ENCODE measurements at regions not wholly inside any gene's neighbourhood (a gene's known extent, or its start where the extent isn't known, plus 50 kb on each side); places are given as distances from the start of the nearest gene placed in this dataset.

DNA sequence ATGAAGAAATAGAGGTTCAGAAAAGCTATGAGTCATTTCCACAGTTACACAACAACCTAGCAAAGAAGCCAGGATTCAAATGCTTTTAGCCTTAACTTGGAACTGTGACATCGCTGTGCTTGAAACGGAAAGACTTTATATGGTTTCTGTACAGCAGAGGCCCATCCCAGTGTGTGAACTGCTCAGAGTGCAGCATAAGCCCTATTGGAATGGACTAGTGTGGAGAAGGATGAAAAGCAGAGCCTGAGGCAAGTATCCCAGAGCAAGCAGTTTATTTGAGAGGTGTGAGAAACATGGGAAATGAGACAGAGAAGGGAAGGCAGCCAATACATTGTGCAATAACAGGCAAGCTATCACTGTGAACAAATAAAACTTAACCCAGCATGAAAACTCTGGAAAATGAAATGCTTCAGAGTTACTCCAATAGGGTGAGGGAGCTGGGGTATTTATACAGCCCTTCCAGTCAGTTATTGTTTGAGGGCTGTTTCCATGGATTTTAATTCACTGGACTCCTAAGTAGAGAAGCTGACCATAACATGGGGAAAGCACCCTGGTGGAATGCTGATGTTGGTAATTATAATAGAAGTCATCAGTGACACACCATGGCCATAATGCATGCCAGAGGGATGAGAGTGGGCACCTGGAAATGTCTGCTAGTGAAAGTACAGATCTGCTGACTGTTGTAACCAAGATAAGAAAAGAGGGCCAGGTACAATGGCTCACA is 254.0 kb upstream of the POU3F3 start:
- Mint-ChIP-seq H3K4me1 (ENCODE audit: low read depth) (no peaks in the 10 kb centered on the region), H3K27ac (no peak overlapping the region), H3K27me3 (ENCODE audit: low read depth) (no peaks in the 10 kb centered on the region), H3K4me3 (no peak overlapping the region), H3K36me3 (ENCODE audit: insufficient read depth in 2 of 2) (peaks cover 0 to 2% of the 10 kb centered on the region in 2 donors), H3K9me3 (peaks cover 1 to 2% of the 10 kb centered on the region in 2 donors)
- DNase-seq (no peak), ATAC-seq (replicated peaks in 1 of 2) (no peak)

DNA sequence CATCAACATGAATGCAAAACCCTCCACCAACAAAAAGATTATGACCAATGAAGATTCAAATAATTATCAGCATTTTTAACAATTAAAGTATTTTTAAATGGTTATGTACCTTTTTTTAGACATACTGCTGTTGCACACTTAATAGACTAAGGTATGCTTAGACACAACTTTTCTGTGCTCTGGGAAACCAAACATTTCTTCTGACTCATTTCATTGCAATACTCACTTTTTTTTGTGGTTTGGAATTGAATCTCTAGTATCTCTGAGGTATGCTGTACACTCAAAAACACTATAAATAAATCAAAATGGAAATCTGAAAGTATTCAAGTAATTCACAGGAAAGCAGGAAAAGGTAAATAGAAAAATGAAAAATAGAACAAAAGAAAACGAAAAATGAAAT is 247.9 kb upstream of the POU3F3 start:
- Mint-ChIP-seq H3K27me3 (ENCODE audit: low read depth) (peaks cover 8% of the 10 kb centered on the region), H3K4me3 (no peak overlapping the region), H3K36me3 (ENCODE audit: insufficient read depth in 2 of 2) (no peaks in the 10 kb centered on the region), H3K9me3 (peaks cover 4 to 8% of the 10 kb centered on the region in 2 donors), H3K27ac (no peak overlapping the region), H3K4me1 (ENCODE audit: low read depth) (no peaks in the 10 kb centered on the region)
- no peak for ATAC-seq (replicated peaks in 1 of 2)
- DNase-seq = no peak

DNA sequence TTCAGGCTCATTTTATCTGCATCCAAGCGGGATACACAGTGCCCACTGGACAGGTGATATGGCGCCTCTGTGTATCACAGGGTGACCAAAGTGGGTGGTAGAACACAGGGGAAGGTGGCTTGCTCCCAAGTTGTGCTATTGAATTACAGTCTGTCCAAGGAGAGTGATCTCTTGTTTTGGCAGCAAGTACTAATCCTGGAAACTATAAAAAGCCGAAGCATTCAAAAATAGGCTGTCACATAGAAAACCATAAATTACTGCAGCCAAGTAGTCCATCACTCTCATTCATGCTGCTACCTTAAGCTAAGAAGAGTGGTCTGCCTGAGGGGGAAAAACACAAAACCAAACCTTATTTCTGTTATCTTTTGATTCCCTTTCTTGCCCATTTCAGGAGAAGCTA is 237.1 kb upstream of the POU3F3 start:
- no peaks in the 10 kb centered on the region for H3K36me3 Mint-ChIP-seq (ENCODE audit: insufficient read depth in 2 of 2)
- DNase-seq = no peak
- no peak overlapping the region for H3K4me3 Mint-ChIP-seq
- no peaks in the 10 kb centered on the region for H3K27me3 Mint-ChIP-seq (ENCODE audit: low read depth)
- no peaks in the 10 kb centered on the region for H3K4me1 Mint-ChIP-seq (ENCODE audit: low read depth)
- ATAC-seq (replicated peaks in 1 of 2) = no peak
- H3K27ac Mint-ChIP-seq = no peak overlapping the region
- no peaks in the 10 kb centered on the region for H3K9me3 Mint-ChIP-seq

DNA sequence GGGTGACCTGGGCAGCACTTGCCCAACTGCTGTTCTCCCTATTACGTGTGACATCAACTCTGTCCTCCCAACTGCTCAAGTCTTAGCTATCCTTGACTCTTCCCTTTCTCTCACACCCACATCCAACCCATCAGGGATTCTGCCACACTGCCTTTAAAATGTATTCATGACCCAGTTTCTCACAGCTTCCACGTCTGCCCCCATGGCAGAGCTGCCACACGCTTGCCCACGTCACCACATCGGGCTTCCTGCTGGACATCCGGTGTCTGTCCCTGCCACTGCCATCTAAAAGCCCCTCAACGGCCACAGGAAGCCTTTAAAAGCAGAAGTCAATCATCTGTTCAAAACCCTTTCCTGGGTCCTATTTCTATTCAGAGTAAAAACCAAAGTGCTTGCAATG is 233.1 kb upstream of the POU3F3 start:
- no peak for DNase-seq
- Mint-ChIP-seq H3K4me1 (ENCODE audit: low read depth) (no peaks in the 10 kb centered on the region), H3K27ac (no peak overlapping the region), H3K4me3 (no peak overlapping the region), H3K36me3 (ENCODE audit: insufficient read depth in 2 of 2) (no peaks in the 10 kb centered on the region), H3K27me3 (ENCODE audit: low read depth) (no peaks in the 10 kb centered on the region), H3K9me3 (no peaks in the 10 kb centered on the region)
- no peak for ATAC-seq (replicated peaks in 1 of 2)

DNA sequence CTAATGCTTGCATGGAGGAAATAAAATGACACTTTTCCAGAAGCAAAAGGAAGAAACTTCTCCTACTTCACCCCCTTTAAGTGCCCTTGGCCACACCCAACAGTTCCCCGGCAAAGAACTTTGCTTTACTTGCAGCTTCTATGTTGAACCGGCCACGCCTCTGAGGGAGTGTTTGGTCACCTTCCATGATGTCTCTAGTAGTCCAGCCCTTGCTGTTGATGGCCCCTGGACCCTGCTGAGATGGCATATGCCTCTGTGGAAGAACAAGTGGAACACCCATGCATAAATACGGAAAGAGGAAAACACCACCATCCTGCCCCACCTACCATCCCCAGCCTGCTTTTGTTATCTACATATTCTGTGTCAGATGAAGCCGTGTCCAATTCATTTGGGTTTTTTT is 218.3 kb upstream of the POU3F3 start:
- H3K9me3 Mint-ChIP-seq = peaks cover 0 to 2% of the 10 kb centered on the region in 2 donors
- no peak overlapping the region for H3K4me3 Mint-ChIP-seq
- no peaks in the 10 kb centered on the region for H3K36me3 Mint-ChIP-seq (ENCODE audit: insufficient read depth in 2 of 2)
- H3K4me1 Mint-ChIP-seq (ENCODE audit: low read depth) = no peaks in the 10 kb centered on the region
- no peak overlapping the region for H3K27ac Mint-ChIP-seq
- ATAC-seq (replicated peaks in 1 of 2) = no peak
- H3K27me3 Mint-ChIP-seq (ENCODE audit: low read depth) = peaks cover 4% of the 10 kb centered on the region
- DNase-seq = no peak

DNA sequence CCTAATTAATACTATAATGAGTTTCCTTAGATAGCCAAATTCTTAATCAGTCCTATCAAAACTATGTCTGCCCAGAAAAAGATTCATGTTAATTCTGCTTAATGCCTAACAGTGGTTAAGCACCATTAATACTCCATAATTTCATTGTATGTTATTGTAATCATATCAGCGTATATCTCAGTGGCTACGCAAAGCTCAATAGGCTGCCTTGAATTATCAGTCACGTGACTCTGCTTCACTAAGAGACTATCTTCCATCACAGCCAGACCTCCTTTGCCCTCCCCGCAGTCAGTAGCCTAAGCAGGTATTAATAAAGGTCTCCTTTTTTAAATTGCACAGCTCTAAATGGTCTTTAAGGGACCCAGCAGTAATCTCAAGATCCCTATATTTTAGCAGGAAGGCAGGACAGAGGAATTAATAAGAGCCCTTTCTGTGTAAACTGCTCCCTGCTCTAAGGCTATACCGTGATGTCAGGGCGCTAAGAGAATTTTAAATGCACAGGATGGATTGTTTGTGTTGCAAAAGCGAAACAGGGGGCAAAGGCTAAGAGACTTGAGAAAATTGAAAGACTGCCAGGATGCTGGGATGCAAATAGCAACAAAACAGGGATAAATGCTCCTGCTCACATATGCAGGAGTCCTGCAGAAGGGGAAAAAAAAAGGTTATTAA is 215.6 kb upstream of the POU3F3 start:
- Mint-ChIP-seq H3K4me3 (no peak overlapping the region), H3K27ac (no peak overlapping the region), H3K4me1 (ENCODE audit: low read depth) (no peaks in the 10 kb centered on the region), H3K9me3 (peaks cover 0 to 2% of the 10 kb centered on the region in 2 donors), H3K27me3 (ENCODE audit: low read depth) (peaks cover 4% of the 10 kb centered on the region), H3K36me3 (ENCODE audit: insufficient read depth in 2 of 2) (no peaks in the 10 kb centered on the region)
- no peak for ATAC-seq (replicated peaks in 1 of 2)
- no peak for DNase-seq

DNA sequence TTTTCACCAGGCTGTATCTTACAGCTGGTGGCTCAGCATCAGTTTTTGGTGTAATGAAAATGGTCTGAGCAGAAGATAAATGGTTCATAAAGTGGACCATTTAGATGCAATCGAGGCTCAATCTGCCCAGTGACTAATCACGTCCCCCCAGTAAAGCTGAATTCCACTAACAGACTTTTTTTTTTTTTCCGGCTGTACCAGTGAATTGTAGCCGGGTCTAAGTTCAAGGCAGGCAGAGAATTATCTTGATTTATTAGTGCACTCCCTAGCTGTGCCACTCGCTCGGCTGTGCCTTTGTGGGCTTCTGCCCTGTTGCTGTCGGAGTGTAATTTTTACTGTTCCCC is 215.1 kb upstream of the POU3F3 start:
- no peak for DNase-seq
- no peak overlapping the region for H3K27ac Mint-ChIP-seq
- peaks cover under 1% of the 10 kb centered on the region for H3K27me3 Mint-ChIP-seq (ENCODE audit: low read depth)
- no peaks in the 10 kb centered on the region for H3K36me3 Mint-ChIP-seq (ENCODE audit: insufficient read depth in 2 of 2)
- peaks cover 0 to 2% of the 10 kb centered on the region in 2 donors for H3K9me3 Mint-ChIP-seq
- no peak for ATAC-seq (replicated peaks in 1 of 2)
- H3K4me3 Mint-ChIP-seq = no peak overlapping the region
- H3K4me1 Mint-ChIP-seq (ENCODE audit: low read depth) = no peaks in the 10 kb centered on the region

DNA sequence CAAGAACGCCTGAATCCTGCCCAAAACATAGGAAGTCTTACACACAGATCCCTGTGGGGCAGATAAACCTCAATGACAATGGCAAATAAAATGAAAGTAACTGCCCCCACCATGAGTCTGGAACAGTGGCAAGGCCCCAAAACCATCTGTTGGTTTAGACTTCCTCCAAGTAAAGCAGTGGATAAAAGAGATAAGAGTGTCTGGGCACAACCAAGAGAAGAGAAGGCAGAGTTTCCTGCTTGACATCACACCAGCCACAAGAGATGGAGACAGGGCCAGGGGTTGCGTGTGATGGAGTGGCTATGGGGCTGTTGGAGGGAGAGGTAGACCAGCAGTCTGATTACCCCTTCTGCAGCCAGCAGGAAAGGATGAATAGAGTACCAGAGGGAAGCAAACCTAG is 212.1 kb upstream of the POU3F3 start:
- no peak for ATAC-seq (replicated peaks in 1 of 2)
- Mint-ChIP-seq H3K4me3 (no peak overlapping the region), H3K27me3 (ENCODE audit: low read depth) (no peaks in the 10 kb centered on the region), H3K36me3 (ENCODE audit: insufficient read depth in 2 of 2) (no peaks in the 10 kb centered on the region), H3K27ac (no peak overlapping the region), H3K4me1 (ENCODE audit: low read depth) (no peaks in the 10 kb centered on the region), H3K9me3 (peaks cover 0 to 2% of the 10 kb centered on the region in 2 donors)
- DNase-seq = no peak

DNA sequence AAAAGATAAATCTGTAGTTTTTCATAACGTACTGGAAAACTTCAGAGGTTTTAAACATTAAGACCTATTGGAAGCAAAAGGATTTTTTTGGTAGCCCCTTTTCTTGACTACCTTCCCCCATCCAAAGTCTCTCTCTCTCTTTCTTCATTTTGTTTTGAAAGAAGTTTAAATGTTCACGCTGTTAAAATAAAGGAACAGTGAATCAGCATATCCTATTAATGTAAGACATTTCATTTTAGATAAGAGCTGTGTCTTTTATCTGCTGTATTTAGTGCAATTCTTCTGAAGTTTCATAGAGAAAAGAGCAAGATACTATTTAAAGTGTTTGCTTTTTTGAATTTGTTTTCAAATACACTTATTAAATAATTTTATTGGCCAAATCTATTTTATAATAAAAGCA is 205.5 kb upstream of the POU3F3 start:
- H3K4me1 Mint-ChIP-seq (ENCODE audit: low read depth) = no peaks in the 10 kb centered on the region
- DNase-seq = no peak
- no peak overlapping the region for H3K4me3 Mint-ChIP-seq
- H3K27me3 Mint-ChIP-seq (ENCODE audit: low read depth) = no peaks in the 10 kb centered on the region
- H3K9me3 Mint-ChIP-seq = peaks cover 2 to 3% of the 10 kb centered on the region in 2 donors
- ATAC-seq (replicated peaks in 1 of 2) = no peak
- H3K36me3 Mint-ChIP-seq (ENCODE audit: insufficient read depth in 2 of 2) = no peaks in the 10 kb centered on the region
- no peak overlapping the region for H3K27ac Mint-ChIP-seq

DNA sequence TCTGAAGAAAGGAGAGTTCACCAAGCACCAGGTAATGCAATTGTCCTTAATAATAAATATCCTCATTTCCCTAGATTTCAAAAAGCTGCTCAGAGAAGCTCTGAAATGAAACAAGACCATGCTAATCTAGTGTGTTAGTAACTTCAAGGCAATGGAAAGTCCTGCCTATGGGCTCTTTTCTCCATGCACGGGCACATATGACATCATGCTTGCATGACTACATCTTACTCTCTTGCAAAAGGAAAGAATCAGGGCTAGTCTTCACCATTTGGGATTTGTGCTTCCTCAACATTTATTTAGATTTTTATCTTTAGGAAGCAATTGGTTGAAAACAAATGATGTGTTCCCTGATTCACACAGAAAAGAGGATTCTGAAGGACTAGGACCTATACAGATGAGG is 204.0 kb upstream of the POU3F3 start:
- Mint-ChIP-seq H3K4me1 (ENCODE audit: low read depth) (no peaks in the 10 kb centered on the region), H3K27ac (no peak overlapping the region)

DNA sequence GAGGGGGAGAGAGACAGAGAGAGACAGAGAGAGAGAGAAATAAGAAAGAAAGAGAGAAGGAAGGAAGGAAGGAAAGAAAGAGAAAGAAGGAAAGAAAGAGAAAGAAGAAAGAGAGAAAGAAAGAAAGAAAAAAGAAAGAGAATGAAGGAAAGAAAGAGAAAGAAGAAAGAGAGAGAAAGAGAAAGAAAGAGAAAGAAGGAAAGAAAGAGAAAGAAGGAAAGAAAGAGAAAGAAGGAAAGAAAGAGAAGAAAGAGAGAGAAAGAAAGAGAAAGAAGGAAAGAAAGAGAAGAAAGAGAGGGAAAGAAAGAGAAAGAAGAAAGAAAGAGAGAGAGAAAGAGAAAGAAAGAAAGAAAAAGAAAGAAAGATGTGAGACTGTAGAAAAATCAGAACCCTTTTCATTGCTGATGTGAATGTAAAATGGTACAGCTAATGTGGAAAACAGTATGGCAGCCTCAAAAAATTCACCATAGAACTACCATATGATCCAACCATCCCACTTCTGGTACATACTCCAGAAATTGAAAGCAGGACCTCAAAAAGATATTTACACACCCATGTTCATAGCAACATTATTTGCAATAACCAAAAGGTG is 203.4 kb upstream of the POU3F3 start:
- peaks cover 6% of the 10 kb centered on the region for H3K27me3 Mint-ChIP-seq (ENCODE audit: low read depth)
- H3K36me3 Mint-ChIP-seq (ENCODE audit: insufficient read depth in 2 of 2) = no peaks in the 10 kb centered on the region
- no peaks in the 10 kb centered on the region for H3K4me1 Mint-ChIP-seq (ENCODE audit: low read depth)
- peaks cover 2 to 5% of the 10 kb centered on the region in 2 donors for H3K9me3 Mint-ChIP-seq
- ATAC-seq (replicated peaks in 1 of 2) (no peak), DNase-seq (no peak)
- H3K27ac Mint-ChIP-seq = no peak overlapping the region
- H3K4me3 Mint-ChIP-seq = no peak overlapping the region

More for the DNA sequence above, 204.0 kb upstream of the POU3F3 start:
- no peak for ATAC-seq (replicated peaks in 1 of 2)
- Mint-ChIP-seq H3K36me3 (ENCODE audit: insufficient read depth in 2 of 2) (no peaks in the 10 kb centered on the region), H3K9me3 (peaks cover 2 to 5% of the 10 kb centered on the region in 2 donors), H3K4me3 (no peak overlapping the region), H3K27me3 (ENCODE audit: low read depth) (peaks cover 3% of the 10 kb centered on the region)
- DNase-seq = no peak

DNA sequence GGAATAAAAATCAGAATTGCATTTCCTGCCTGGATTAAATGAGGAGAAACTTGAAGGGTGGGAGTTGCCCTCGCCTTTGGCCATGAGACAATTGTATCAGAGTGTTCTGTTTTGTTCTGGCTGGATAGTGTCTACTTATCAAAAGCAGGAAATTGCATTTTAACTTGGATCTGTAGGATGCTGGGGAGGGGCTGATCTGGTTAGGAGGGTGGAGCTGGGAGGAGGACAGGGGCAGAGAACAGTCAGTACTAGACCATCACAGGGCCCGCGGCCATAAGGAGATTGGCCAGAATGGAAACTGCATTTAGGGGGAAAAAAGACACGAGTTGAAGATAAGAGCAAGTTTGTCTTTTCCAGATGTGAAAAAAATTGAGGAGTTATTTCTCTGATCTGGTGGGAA is 199.1 kb upstream of the POU3F3 start:
- H3K9me3 Mint-ChIP-seq = peaks cover 2 to 5% of the 10 kb centered on the region in 2 donors
- no peak for ATAC-seq (replicated peaks in 1 of 2)
- peaks cover 6% of the 10 kb centered on the region for H3K4me1 Mint-ChIP-seq (ENCODE audit: low read depth)
- H3K27me3 Mint-ChIP-seq (ENCODE audit: low read depth) = peaks cover 27% of the 10 kb centered on the region
- DNase-seq = no peak
- no peak overlapping the region for H3K27ac Mint-ChIP-seq
- no peak overlapping the region for H3K4me3 Mint-ChIP-seq
- peaks cover 0 to 3% of the 10 kb centered on the region in 2 donors for H3K36me3 Mint-ChIP-seq (ENCODE audit: insufficient read depth in 2 of 2)

DNA sequence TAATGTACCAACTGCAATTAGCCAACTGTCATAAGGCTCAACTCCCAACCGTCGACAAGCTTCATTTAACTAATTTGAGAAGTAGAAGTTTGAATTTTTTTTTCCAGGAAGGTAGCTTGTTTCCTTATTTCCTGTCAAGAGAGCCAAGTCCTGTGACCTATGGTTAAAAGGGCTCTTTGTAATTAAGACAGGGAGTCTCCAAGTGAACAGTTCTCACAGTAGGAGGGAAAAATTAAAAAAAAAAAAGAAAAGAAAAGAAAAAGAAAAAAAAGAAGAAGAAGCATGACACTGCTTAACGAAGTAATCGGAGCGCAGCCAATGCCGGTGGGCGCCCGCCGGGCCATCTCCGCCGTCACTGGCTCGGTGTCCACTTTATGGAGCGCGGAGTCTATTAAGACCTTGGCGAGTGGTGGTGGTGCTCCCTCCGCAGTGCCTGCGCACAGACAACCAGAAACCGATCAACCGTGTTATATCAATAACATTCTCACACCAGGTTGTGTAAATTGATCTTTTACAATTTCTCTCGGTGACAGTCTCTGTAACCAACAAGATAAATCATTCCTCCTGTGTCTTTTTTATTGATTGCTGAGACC is 197.2 kb upstream of the POU3F3 start:
- ATAC-seq (replicated peaks in 1 of 2) (no peak), DNase-seq (no peak)
- Mint-ChIP-seq H3K4me3 (no peak overlapping the region), H3K27ac (no peak overlapping the region), H3K27me3 (ENCODE audit: low read depth) (peaks cover 35% of the 10 kb centered on the region), H3K9me3 (peaks cover 0 to 2% of the 10 kb centered on the region in 2 donors), H3K4me1 (ENCODE audit: low read depth) (peaks cover 6% of the 10 kb centered on the region), H3K36me3 (ENCODE audit: insufficient read depth in 2 of 2) (peaks cover 0 to 3% of the 10 kb centered on the region in 2 donors)

All from activated T-cell treated with anti-CD3 and anti-CD28 coated beads, Interleukin-2, amount 50 U/mL, for 72 hours (primary cell).